Tibial nerve (tissue), 4 donors: ENCODE measurements at regions not wholly inside any gene's neighbourhood (a gene's known extent, or its start where the extent isn't known, plus 50 kb on each side); places are given as distances from the start of the nearest gene placed in this dataset.

Experiments
- EP300 ChIP-seq, 2 donors: sonication (generic); formaldehyde crosslinking; IDR thresholded peaks; one replicate each; pipeline ENCODE4 v1.6.1; 2017; ENCODE audit warnings: antibody characterized with exemption in 2 of 2, mild to moderate bottlenecking in 1 of 2
- POLR2A ChIP-seq, 2 donors: fragments of 450-650 bp; IDR thresholded peaks; one replicate each; pipeline ENCODE4 v1.6.1; 2017; ENCODE audit warnings: antibody characterized with exemption in 2 of 2, mild to moderate bottlenecking in 2 of 2, moderate library complexity in 2 of 2
- TF ChIP-seq, protein P1 (sequence below), 5 experiments: fragments of 200-600 bp in 3 of 5; fragments of 450-650 bp in 2 of 5; sonication (generic) in 3 of 5; IDR thresholded peaks; one replicate each; pipeline ENCODE4 v1.5.1; 2016 to 2019; ENCODE audit warnings: antibody characterized with exemption in 5 of 5, mild to moderate bottlenecking in 3 of 5, moderate library complexity in 2 of 5

GRCh38 chrX:5163663-5164062 lies 1065.0 kb downstream of the NLGN4X start:
- TF ChIP-seq, protein P1, sequence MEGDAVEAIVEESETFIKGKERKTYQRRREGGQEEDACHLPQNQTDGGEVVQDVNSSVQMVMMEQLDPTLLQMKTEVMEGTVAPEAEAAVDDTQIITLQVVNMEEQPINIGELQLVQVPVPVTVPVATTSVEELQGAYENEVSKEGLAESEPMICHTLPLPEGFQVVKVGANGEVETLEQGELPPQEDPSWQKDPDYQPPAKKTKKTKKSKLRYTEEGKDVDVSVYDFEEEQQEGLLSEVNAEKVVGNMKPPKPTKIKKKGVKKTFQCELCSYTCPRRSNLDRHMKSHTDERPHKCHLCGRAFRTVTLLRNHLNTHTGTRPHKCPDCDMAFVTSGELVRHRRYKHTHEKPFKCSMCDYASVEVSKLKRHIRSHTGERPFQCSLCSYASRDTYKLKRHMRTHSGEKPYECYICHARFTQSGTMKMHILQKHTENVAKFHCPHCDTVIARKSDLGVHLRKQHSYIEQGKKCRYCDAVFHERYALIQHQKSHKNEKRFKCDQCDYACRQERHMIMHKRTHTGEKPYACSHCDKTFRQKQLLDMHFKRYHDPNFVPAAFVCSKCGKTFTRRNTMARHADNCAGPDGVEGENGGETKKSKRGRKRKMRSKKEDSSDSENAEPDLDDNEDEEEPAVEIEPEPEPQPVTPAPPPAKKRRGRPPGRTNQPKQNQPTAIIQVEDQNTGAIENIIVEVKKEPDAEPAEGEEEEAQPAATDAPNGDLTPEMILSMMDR (IDR thresholded peaks at IDR 0.05) = no peak
- TF ChIP-seq EP300 (IDR thresholded peaks at IDR 0.05) = no peak
- TF ChIP-seq POLR2A (IDR thresholded peaks at IDR 0.05) = no peak
